WERI-Rb-1 (cell line): ENCODE measurements at regions not wholly inside any gene's neighbourhood (a gene's known extent, or its start where the extent isn't known, plus 50 kb on each side); places are given as distances from the start of the nearest gene placed in this dataset.

Source experiments
- DNase-seq: peaks from one replicate; pipeline ENCODE4 v3.0.0-alpha.2; 2020
- H3K27ac ChIP-seq: fragments of 250-450 bp; sonication (Bioruptor Pico); 2 replicates; pipeline ENCODE4 v1.5.1; 2020; ENCODE audit warnings: mild to moderate bottlenecking, moderate library complexity
- H3K27me3 ChIP-seq: fragments of 250-450 bp; sonication (Bioruptor Pico); 2 replicates; pipeline ENCODE4 v1.5.1; 2021; ENCODE audit warnings: mild to moderate bottlenecking, low read depth, moderate library complexity; ENCODE audit not compliant: insufficient read depth, severe bottlenecking
- H3K36me3 ChIP-seq: fragments of 250-450 bp; sonication (Bioruptor Pico); 2 replicates; pipeline ENCODE4 v1.5.1; 2020; ENCODE audit warnings: mild to moderate bottlenecking, moderate library complexity
- H3K4me3 ChIP-seq: 2 replicates; pipeline ENCODE4 v1.5.1; 2011; ENCODE audit warnings: low read depth, mild to moderate bottlenecking, control low read depth, low read length
- H3K9me3 ChIP-seq: fragments of 250-450 bp; sonication (Bioruptor Pico); 2 replicates; pipeline ENCODE4 v1.5.1; 2021; ENCODE audit warnings: mild to moderate bottlenecking, moderate library complexity; ENCODE audit not compliant: severe bottlenecking
- TF ChIP-seq, protein P1 (sequence below): IDR thresholded peaks from 2 replicates; pipeline ENCODE4 v1.5.1; 2011; ENCODE audit warnings: low read depth, mild to moderate bottlenecking, control low read depth, inconsistent platforms, low read length

DNA sequence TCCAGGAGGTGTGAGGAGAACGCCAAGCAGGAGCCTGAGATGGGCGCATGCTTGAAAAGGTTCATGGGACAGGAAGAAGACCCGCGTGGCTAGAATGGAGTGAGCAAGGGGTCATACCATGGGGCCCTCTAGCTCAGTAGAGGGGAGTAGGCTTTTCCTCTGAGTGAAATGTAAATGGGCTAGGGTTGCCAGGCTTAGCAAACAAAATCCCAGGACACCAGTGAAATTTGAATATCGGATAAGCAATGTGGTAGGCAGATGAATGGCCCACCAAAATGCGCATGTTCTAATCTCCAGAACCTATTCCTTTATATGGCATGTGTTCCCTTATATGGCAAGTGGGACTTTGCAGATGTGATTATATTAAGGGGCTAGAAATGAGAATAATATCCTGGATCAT, 174.1 kb upstream of the CCDC68 start:
- TF ChIP-seq, protein P1, sequence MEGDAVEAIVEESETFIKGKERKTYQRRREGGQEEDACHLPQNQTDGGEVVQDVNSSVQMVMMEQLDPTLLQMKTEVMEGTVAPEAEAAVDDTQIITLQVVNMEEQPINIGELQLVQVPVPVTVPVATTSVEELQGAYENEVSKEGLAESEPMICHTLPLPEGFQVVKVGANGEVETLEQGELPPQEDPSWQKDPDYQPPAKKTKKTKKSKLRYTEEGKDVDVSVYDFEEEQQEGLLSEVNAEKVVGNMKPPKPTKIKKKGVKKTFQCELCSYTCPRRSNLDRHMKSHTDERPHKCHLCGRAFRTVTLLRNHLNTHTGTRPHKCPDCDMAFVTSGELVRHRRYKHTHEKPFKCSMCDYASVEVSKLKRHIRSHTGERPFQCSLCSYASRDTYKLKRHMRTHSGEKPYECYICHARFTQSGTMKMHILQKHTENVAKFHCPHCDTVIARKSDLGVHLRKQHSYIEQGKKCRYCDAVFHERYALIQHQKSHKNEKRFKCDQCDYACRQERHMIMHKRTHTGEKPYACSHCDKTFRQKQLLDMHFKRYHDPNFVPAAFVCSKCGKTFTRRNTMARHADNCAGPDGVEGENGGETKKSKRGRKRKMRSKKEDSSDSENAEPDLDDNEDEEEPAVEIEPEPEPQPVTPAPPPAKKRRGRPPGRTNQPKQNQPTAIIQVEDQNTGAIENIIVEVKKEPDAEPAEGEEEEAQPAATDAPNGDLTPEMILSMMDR, result no peak
- Histone ChIP-seq H3K27me3 (peaks cover 98% of the 10 kb centered on the region), H3K4me3 (no peak overlapping the region), H3K9me3 (no peaks in the 10 kb centered on the region), H3K36me3 (no peaks in the 10 kb centered on the region), H3K27ac (no peak overlapping the region)
- DNase-seq, result no peak

DNA sequence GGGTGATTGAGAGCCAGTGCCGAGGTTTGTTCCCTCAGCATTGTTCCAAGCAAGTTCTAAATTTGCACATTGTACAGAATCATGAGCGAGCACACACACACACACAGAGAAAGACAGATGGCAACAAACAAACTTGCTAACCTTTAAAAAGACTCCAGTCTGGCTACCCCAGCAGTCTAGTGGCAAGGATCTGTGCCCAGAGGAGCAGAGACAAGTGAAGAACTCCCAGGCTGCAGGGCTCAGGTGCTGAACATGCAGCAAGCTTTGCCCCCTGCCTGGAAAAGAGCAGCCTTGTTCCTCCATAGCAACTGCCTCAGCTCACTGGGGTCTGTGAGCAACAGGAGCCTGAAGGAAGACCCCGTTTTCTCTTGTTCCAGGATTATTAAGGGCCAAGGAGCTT, 169.2 kb upstream of the CCDC68 start:
- Histone ChIP-seq H3K27me3 (peaks cover 82% of the 10 kb centered on the region), H3K36me3 (no peaks in the 10 kb centered on the region), H3K9me3 (no peaks in the 10 kb centered on the region), H3K4me3 (no peak overlapping the region), H3K27ac (no peak overlapping the region)
- TF ChIP-seq, protein P1, result no peak
- no peak for DNase-seq

DNA sequence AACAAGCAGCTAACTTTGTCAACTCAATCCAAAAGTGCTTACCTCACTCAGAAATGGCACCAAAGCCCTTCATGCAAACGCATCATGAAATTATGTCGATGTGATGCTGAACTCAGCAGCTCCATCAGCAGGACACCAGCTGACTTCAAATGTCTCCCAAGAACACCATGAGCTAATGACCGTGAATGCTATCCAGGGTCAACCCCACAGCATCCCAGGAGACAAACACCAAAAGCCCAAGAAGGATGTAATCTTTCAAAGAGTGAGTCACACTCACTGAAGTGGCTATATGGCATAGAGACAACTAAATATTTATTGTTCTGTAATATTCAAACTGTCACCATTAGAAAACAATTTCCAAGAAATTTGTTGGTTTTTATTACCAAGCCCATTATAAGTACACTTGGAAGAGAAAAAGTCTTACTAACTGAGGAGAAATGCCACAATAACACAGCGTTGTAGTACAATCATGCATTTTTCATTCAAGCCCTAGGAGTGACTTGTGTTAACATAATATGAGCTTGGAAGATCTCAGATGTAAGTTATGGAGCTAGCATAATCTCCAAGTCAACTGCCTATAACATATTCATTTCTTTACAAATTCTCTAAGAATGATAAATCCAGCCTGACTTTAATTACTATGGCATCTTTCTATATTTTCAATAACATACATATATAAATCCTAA, 165.0 kb upstream of the CCDC68 start:
- DNase-seq, result no peak
- TF ChIP-seq, protein P1, result no peak
- H3K4me3 ChIP-seq, result no peak overlapping the region
- peaks cover 74% of the 10 kb centered on the region for H3K27me3 ChIP-seq
- no peaks in the 10 kb centered on the region for H3K36me3 ChIP-seq
- no peak overlapping the region for H3K27ac ChIP-seq
- peaks cover 3% of the 10 kb centered on the region for H3K9me3 ChIP-seq

DNA sequence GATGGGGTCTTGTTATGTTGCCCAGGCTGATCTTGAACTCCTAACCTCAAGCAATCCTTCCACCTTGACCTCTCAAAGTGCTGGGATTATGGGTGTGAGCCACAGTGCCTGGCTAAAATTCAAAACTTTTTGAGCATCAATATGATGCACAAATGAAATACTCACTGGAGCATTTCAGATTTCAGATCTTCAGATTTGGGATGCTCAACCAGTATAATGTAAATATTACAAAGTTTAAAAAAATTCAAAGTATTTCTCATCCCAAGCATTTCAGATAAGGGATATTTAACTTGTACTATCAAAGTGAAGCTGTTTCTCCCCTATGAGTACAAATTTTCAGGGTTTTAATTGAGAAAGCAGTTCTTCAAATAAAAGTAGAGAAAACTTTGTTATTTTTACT, 164.1 kb upstream of the CCDC68 start:
- no peaks in the 10 kb centered on the region for H3K36me3 ChIP-seq
- peaks cover 3% of the 10 kb centered on the region for H3K9me3 ChIP-seq
- no peak overlapping the region for H3K27ac ChIP-seq
- TF ChIP-seq, protein P1, result no peak
- H3K4me3 ChIP-seq, result no peak overlapping the region
- no peak for DNase-seq
- H3K27me3 ChIP-seq, result peaks cover 72% of the 10 kb centered on the region

DNA sequence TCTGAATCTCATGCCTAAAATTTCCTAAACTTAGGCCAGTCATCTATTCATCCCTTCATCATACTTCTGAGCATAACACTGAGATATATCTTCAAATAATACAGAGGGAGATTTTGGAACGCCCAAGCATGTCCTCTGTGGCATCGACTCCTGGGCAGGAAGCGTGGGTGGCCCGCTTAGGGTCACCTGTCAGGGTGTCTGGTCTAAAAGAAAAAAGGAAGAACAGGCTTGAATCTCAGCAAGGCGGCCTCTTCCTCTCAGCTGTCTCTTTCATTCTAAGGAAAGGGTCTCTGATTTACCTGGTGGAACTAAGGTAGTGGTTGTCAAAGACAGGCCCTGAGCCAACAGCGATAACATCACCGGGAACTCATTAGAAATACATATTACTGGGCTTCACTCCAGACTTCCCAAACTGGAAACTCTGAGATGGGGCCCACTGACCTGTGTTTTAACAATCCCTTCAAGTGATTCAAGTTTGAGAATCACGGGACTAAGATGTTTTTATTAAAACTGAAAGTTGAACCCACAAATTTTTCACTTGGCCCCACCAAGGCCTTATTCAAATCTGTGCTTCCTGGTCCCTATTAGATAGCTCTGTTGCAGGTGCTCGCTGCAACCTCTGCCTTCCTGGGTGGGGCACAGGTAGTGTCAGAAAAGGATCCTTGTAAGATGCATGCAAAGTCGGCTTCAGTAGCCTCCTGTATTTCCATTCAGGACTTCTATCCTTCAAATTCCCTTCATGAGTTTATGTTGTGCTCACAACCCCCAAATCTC, 162.3 kb upstream of the CCDC68 start:
- H3K9me3 ChIP-seq, result peaks cover 3% of the 10 kb centered on the region
- H3K4me3 ChIP-seq, result no peak overlapping the region
- H3K27ac ChIP-seq, result no peak overlapping the region
- no peak for DNase-seq
- TF ChIP-seq, protein P1, result no peak
- no peaks in the 10 kb centered on the region for H3K36me3 ChIP-seq
- H3K27me3 ChIP-seq, result peaks cover 80% of the 10 kb centered on the region
